Mammary epithelial cell (primary cell): ENCODE measurements at regions not wholly inside any gene's neighbourhood (a gene's known extent, or its start where the extent isn't known, plus 50 kb on each side); places are given as distances from the start of the nearest gene placed in this dataset.

Source experiments
- EZH2 ChIP-seq: IDR thresholded peaks from 2 replicates; pipeline ENCODE4 v1.6.1; 2012; ENCODE audit warnings: low read length, inconsistent platforms, borderline replicate concordance
- TF ChIP-seq, protein P1 (sequence below), 2 donors: IDR thresholded peaks in 1 of 2; conservative IDR thresholded peaks in 1 of 2; 2 replicates each; pipeline ENCODE4 v1.5.1; 2011 to 2012; ENCODE audit warnings: inconsistent platforms in 2 of 2, low read length in 2 of 2, mild to moderate bottlenecking in 2 of 2, control low read depth in 1 of 2, low read depth in 1 of 2; ENCODE audit not compliant: insufficient read depth in 1 of 2; ENCODE audit errors: extremely low read depth in 1 of 2

DNA sequence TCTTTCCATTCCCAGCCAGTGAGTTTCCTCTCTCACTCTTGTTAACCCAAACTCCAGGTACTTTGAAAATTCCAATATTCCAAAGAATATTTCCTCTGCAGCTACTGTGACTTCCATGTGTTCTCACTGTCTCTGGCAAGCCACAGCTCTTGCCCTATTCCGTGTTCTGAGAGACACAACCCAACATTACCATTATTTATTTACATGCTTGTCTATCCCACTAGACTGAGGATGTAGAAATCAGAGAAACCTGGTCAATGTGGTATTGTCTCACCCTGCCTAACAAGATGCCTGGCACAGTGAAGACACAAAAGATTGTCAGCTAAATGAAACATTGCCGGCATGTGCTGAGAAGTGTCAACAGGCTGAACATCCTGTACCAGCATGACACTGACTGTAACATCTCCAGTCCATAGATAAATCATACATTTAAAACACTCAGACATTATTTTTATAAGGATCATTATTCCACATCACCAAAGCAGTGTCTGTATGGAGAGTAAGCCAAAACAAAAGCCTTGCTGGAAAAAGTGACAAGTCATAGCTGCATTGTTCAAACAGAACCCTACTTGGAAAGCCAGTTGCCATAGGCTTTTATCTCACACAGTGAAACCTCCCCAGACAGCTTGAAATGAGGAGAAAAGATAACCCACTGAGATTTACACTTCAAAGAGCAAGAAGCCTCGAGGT lies 72.3 kb downstream of the SIPA1L2 start:
- TF ChIP-seq EZH2: no peak
- TF ChIP-seq, protein P1, sequence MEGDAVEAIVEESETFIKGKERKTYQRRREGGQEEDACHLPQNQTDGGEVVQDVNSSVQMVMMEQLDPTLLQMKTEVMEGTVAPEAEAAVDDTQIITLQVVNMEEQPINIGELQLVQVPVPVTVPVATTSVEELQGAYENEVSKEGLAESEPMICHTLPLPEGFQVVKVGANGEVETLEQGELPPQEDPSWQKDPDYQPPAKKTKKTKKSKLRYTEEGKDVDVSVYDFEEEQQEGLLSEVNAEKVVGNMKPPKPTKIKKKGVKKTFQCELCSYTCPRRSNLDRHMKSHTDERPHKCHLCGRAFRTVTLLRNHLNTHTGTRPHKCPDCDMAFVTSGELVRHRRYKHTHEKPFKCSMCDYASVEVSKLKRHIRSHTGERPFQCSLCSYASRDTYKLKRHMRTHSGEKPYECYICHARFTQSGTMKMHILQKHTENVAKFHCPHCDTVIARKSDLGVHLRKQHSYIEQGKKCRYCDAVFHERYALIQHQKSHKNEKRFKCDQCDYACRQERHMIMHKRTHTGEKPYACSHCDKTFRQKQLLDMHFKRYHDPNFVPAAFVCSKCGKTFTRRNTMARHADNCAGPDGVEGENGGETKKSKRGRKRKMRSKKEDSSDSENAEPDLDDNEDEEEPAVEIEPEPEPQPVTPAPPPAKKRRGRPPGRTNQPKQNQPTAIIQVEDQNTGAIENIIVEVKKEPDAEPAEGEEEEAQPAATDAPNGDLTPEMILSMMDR (conservative IDR thresholded peaks at IDR 0.05 in 1 of 2, IDR thresholded peaks at IDR 0.05 in 1 of 2; ENCODE audit: extremely low read depth in 1 of 2, insufficient read depth in 1 of 2, low read depth in 1 of 2, low read length in 2 of 2): no peak
